Left ventricle myocardium superior (tissue), 1 donor: ENCODE measurements at regions not wholly inside any gene's neighbourhood (a gene's known extent, or its start where the extent isn't known, plus 50 kb on each side); places are given as distances from the start of the nearest gene placed in this dataset.

ENCODE experiments used
- ATAC-seq: fragments of 200-7000 bp; cut with Tn5 transposase; one replicate; pipeline ENCODE4 v1.9.1; 2020; ENCODE audit warnings: mild to moderate bottlenecking, moderate library complexity
- DNase-seq: peaks from one replicate; pipeline ENCODE4 v3.0.0-alpha.2; 2020
- intact Hi-C: fragments of 100-400 bp; cut with micrococcal nuclease; formaldehyde crosslinking; loops from one replicate; pipeline ENCODE4 v1.11.0; 2022
- donor health status: DM: no; HTN: yes; CAD: no; lungs with severe emphysema.

DNA sequence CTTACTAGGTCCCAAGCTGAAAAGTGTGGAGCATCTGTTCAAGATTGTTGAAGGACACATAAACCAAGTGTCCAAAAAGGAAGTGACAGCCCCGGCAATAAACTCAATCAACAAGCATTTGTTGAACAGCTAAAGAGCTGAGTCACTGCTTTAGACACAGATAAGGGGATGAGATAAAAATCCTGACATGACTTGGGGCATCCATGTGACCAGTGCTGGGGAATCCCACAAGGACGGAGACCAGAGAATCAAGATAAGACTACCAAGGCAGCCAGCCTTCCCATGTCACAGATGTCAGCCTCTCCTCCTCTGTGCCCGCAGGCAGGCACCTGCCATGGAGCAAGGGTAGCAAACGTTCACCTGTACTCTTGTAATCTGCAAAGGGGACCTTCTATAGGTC lies 118.6 kb upstream of the KAZN start:
- DNase-seq (no peak), ATAC-seq (no peak)
- intact Hi-C loops: no loop called here

DNA sequence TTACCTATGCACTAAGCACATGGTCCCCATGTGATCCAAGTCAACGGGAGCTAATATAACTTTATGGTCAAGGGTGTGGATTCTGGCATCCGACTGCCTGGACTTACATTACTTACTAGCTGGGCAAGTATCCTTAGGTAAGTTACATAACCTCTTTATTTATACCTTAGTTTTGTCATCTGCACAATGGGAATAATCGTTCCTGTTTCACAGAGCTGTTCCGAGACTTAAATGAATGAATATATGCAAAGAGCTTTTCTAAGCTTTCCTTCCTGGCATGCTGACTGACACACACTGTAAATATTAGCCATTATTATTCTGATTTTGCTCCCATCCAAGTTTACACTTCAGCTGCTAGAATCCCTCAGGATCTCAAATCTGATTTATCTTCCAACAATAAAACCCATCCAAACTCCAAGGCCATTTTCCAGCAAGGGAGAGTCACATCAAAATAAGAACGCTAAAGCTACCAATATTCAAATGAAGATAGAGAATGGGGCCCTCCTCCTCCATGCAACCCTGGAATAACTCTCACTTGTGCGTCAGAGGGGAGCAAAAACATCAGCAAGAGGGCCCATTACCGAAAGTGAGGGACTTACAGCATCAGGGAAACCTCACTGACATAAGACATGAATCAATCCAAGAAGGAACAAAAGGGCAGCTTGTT lies 115.6 kb upstream of the KAZN start:
- intact Hi-C loops: no loop called here
- ATAC-seq: no peak
- DNase-seq: no peak

DNA sequence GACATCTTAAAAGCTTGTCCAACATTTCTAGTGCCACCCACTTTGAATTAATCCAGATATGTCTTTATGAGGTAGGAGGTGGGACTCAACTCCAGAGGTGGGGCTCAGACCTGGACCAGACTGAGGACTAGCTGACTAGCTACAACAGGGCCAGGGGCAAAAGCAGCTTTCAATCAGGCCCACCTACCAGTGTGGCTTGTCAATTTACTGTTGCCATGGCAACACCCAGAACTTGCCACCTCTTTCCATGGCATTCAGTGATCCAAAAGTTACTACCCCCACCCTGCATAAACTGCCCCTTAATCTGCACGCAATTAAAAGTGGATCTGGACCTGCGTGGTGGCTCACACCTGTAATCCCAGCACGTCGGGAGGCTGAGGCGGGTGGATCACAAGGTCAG lies 113.2 kb upstream of the KAZN start:
- intact Hi-C loops: no loop called here
- no peak for DNase-seq
- no peak for ATAC-seq

DNA sequence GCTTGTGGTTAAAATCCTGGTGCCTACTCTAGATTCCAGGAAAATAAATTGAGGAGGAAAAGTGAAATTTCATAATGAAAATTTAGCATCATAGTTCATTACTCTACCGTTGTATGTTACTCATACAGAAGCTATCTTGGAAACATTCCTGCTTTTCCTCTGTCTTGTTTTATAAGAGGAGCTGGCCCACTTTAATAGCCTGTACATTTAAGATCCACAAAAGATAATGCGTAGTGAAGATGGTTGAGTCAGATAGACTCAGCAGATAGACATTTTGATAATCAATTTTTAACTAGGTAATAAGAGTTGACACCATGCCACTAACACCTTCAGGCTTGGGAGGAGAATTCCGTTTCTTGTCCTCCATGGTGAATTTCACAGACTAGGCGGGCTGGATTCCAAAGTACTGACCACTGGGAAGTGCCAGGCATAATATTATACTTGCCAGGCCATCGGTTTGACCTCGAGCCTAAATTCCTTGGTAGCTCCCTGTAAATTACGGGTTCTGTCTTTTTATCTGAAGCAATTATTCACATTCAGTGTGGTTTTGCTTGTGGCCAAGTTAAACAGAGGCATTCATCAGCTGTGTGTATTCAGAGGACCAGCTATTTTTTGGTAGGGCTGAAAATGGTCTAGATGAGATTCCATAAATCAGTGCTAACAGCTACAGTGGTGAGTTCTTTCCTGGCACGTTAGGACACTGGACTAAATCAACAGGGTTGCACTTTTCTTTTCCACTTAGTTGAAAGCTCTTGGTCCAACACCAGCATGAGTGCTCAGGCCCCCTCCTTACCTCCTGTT lies 111.9 kb upstream of the KAZN start:
- DNase-seq (no peak), ATAC-seq (peak; percentile 93)
- intact Hi-C loops: no loop called here

DNA sequence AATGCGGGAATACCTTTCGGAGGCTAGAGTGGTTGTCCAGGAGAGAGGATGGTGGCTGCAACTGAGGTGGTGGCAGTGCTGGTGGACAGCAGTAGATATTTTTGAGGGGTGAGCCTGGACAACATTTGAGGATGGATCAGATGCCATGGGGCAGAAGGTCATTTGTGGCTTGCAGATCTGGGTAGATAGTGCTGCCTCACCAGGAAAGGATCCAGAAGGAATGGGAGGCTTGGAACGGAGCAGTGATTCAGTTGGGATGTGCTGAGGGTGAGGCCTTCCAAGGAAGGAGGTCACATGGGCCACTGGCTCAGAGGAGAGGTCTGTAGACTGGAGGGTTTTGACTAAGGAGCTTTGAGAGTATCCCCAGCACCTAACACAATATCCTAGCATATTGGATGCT lies 110.8 kb upstream of the KAZN start:
- ATAC-seq (peak; percentile 36), DNase-seq (no peak)
- intact Hi-C loops: no loop called here

DNA sequence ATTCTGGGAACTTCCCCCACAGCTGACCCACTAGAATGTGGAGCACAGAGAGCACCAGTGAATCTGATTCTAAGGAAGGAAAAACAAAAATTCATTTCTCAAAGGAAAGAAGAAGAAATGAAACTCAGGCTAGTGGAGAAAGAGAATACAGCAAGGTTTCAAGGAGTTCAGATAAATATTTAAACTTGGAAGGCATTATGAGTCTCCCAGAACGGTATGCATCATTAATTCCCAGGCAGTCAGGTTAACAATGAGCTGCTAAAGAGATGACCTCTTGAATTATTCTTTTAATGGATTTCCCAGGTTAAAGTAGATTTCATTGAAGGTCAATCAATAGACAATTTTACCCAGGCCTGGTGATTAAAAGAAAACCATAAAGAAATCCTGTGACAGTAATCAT lies 103.6 kb upstream of the KAZN start:
- intact Hi-C loops: no loop called here
- no peak for ATAC-seq
- DNase-seq: no peak

DNA sequence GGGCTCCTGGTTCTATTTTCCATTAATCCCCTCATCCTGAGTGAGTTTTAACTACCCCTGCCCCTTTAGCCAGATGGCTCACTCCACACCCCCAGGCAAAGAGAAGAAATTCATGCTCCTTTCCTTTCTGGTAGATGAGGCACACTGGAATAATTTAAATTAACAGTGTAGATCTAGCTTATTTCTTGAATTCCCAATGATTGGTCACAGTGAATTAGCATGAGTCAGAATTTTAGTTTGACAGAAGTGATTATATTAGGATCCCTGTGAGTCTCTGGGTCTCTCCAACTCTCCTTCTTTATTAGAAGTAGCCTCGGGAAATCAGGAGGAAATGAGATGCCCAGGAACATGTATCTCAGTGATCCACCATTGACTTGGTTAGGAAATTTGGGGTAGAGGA lies 103.1 kb upstream of the KAZN start:
- ATAC-seq (no peak), DNase-seq (no peak)
- intact Hi-C loops: no loop called here

DNA sequence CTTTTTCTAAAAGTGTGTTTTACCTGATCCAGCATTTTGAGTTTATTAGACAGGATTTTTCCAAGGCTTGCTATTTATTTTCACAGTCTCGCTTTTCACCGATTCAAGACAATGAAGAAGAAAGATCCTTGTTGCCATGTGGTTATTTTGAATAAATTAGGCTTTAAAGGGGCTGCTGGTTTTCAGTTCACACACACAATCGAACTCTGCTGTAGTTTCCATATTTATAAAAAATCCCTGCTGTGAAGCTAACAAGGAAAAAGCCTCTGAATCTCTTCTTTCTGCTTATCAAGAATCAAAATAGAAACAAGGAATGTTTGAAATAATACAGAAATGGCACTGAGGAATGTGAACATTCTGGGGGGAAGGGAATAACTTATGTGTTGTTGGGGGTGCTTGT lies 102.5 kb upstream of the KAZN start:
- no peak for ATAC-seq
- intact Hi-C loops: no loop called here
- DNase-seq: no peak

DNA sequence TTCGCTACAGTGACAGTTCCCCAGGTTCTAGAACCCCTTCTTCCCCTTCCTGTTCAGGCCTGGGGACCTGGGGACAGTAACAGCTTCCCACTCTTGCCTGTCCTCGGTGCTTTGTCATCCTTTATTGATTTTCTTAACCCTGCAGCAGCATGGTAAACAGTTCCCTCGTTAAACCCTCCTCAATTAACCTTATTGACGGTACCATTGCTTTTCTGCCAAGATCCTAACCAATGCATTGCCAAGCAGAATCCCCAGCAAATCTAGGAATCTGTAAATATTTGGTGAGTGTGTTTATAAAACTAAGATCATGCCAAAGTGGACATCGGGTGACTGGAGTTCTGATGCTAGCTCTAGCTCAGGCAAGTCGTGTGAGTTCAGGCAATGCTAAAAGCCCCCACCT lies 99.6 kb upstream of the KAZN start:
- intact Hi-C loops: no loop called here
- ATAC-seq (no peak), DNase-seq (no peak)

DNA sequence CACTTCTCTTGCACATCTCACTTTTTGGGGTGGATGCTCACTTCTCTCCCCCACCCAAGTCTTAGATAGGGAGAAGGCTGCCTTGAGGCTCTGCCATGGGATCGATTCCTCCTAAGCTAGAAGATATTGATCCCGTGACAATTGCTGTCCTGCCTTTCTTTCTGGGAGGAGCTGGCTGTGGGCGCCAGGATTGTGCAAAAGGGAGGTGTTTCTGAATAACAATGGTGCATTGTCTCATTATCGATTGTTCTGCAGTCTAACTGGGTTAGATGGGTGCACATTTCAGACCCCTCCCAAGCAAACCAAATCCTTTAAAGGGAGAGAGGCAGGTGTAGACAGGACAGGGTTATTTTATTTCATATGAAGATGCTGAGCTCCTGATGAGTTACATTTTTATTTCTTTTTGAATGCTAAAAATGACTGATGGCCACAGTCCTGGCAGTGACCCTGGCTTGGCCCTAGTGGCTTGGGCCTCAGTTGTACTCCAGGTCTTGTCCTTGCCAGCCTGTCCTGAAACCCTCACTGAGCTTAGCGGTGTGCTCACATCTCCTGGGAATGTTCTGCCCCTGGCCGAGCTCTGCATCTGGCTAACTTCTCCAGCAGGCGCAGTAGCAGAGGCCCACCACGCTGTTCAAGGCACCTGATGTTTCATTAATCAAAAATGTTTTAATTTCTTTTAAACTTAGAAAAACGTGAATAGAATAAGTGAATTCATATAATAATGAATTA lies 99.0 kb upstream of the KAZN start:
- intact Hi-C loops: no loop called here
- DNase-seq (no peak), ATAC-seq (no peak)

DNA sequence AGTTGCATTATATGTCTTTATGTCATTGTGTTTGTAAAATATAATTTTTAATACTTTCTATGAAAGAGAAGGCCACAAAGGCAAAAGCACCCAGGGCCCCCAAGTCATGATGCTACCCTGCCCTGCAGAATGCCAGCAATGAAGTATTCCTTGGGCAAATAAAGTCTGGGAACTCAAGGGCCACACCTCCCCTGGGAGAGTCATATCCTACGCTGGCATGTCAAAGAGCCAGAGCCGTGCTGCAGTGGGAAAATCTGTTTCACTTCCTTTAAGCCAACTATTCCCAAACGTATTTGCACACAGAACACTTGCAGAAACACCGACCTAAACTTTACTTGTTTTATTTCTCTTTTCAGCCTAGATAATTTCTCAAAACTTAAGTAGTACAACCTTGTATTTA lies 98.4 kb upstream of the KAZN start:
- no peak for ATAC-seq
- no peak for DNase-seq
- intact Hi-C loops: no loop called here

DNA sequence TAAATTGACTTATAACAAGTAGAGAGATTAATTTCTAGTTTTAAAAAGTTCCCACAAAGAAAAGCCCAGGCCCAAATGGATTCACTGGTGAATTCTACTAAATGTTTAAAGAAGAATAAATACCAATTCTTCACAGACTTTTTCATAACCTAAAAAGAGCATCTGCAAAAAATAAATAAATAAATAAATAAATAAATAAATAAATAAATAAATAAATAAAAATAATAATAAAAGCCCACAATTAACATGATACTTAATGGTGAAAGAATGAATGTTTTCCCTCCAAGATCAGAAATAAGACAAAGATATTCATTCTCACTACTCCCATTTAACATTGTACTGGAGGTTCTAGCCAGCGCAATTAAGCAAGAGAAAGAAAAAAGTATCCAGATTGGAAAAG lies 97.6 kb upstream of the KAZN start:
- no peak for ATAC-seq
- intact Hi-C loops: no loop called here
- DNase-seq: no peak

DNA sequence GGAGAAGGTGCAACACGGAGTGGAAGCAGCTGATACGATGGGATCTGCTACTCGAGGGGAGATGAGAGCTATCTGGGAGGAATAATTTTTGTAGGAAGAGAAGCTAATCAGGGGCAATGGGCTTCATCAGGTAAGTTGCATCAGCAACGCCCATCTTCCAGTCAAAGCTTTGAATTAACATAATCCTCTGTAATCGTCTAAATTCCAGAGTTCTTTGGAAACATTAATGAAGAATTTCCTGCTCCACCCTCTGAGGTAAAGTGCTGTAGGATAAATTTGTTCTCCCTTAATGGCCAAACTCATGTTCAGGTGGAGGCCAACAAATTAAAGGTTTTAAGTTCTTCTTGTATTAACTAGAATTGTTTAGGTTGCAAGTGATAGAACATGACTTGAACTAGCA lies 94.0 kb upstream of the KAZN start:
- no peak for ATAC-seq
- intact Hi-C loops: no loop called here
- no peak for DNase-seq

DNA sequence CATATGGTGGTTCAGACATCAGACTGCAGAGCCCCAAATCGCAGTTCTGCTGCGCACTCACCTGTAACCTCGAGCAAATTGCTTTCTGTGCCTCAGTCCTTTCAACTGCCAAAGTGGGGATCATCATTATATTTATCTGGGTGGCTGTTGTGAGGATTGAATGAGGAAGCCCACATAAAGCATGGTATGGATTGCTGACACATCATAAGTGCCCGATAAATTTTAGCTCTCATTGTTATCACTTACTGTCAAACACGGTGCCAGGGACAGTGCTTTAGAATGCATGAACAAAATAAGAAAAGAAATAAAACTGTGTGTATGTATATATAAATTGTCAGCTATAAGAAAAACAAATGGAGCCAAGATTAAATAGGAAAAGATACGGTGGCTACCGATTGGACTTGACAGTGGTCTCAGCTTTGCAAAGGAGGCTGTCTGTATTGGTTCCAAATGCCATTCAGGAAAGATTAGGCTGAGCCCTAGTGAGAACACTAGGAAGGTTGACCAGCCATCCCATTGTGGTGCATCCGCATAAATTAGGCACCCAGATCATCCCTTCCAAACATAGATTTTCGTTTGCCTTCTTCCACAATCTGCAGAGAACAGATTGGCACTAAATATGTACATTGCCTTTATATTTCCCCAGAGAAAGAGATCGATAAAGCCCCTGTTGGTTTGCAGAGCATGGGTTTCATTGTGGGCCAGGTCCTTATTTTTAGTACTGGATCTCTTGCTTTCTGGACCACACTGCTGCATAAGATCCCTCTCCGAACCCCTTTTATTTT lies 91.8 kb upstream of the KAZN start:
- DNase-seq (no peak), ATAC-seq (no peak)
- intact Hi-C loops: no loop called here

DNA sequence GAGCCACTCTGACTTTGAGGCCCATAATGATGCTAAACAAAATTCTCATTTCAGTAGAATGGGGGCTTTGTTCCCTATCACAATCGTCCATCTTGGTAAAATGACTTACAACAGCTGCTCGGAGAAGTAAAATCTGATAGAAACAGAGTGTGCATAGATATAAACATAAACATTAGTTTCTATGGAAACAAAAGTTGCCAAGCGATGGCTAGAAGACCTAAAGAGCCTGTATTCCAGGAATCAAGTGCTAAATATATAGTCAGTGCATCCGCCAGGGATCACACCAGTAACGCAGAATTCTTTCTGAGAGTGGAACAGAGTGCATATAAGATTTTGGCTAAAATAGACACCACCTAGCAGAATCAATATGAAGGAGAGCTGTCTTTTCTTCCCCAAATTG lies 91.2 kb upstream of the KAZN start:
- no peak for ATAC-seq
- intact Hi-C loops: no loop called here
- no peak for DNase-seq

DNA sequence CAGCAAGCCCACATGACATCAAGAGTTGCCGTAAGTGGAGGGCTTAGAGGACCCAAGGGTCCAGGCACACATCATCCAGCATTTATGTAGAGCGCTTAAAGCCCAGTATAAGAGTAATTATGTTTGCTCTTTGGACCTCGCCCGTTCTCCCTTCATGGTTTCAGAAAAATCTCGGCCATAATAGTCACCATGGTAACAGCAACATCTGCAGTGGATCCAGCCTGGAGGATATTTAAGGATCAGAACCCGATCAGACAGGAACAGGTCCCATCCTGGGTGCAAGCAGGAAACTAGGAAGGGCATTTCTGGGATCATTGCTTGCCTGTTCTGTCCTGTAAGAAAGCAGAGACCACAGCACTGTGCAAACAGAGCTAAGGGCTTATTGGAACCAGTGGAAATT lies 89.9 kb upstream of the KAZN start:
- intact Hi-C loops: no loop called here
- ATAC-seq (no peak), DNase-seq (no peak)

DNA sequence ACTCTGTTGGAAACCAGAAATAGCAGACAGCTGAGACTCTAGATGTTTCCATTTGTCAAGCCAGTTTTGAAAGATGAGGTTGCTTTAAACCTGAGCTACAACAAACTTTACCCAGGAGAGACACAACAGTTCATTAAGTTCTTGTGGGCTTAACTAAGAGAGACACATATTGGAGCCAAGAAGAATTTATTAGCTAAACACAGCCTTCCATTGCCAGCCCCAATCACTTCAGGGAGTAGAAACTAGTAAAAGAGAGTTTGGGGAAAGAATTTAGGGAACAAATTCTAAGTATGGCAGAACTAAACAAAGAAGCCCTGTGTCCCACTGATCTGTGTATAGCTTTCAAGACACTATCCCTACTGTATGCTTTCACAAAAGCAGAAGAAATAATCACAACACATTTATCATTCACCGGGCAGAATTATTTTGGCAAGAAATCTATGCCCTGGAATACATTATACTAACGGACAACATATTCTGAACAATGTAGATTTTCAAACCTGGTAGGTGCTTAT lies 87.3 kb upstream of the KAZN start:
- DNase-seq (no peak), ATAC-seq (no peak)
- intact Hi-C loops: no loop called here

DNA sequence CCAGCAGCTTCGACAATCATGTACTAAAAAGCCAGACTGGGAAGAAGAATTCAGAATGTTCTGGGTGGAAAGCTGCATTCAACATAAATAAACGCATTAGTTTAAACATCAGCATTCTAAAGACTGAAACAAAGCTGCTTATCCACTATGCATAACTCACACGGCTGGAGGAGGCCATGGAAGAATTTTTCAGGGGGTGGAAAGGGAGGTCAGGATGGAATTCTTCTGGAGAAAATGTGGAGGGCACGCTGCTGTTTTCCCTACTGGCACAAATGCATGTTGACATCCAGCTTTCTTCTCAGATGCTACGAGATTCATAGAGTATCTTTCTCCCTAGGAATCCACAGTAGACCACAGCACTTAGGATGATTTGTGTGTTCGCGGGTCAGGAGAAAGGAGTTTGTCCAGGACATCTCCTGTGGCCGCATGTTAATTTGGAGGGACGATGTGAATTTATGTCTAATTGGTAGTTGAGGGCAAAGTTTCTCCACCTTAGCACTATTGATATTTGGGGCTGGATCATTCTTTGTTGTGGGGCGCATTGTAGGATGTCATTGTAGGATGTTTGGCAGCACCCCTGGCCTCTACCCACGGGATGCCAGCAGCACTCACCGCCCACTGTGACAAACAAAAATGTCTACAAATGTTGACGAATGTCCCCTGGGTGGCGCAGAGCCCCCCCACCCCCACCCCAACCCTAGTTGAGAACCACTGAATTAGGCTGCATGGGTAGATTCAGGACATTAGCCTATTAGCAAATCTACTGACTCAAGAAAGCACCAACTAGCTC lies 86.5 kb upstream of the KAZN start:
- no peak for DNase-seq
- ATAC-seq: no peak
- intact Hi-C loops: no loop called here

DNA sequence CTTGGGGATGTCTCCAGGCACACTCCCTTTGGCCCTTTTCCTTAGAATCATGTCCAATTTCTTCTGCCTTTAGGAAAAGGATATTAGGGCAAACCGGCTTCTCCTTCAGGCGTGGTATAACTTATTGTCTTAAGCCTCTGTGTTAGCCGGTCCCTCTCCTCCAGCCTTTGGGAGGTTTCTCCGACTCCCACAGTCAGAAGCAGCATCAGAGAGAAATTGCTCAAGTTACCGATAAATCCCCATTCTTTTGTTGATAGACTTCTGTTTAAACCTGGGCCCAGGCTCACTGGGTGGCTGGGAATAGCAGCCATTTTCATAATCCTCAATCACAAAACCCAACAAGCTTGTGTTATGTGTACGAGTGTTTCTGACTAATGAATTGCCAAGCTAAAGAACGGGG lies 85.4 kb upstream of the KAZN start:
- ATAC-seq (peak; percentile 33), DNase-seq (no peak)
- intact Hi-C loops: no loop called here
